ENCODE measurements at regions not wholly inside any gene's neighbourhood (a gene's known extent, or its start where the extent isn't known, plus 50 kb on each side); places are given as distances from the start of the nearest gene placed in this dataset.

GRCh38 chr15:97806766-97807165 is 153.7 kb upstream of the ARRDC4 start:
- DNase-seq (ENCODE audit: low read depth, low spot score) (no peak), FAIRE-seq (no peak)
- no peaks in the 10 kb centered on the region for H3K27me3 ChIP-seq (ENCODE audit: control insufficient read depth in 2 of 2, insufficient read depth in 2 of 2, low read length in 2 of 2)
- no TSS peak for BruUV-seq (replicated peaks)
- H3K9me1 ChIP-seq (replicated peaks; ENCODE audit: control insufficient read depth, extremely low read depth, insufficient read depth, low read length), result no peaks in the 10 kb centered on the region
- no peaks in the 10 kb centered on the region for H3K79me2 ChIP-seq (ENCODE audit: control insufficient read depth, insufficient read depth, low read length)
- no peaks in the 10 kb centered on the region for H4K20me1 ChIP-seq (replicated peaks; ENCODE audit: control insufficient read depth, extremely low read depth, insufficient read depth, low read length)
- ChIA-PET POLR2A (no interaction called here), CTCF (no interaction called here)
- H3K4me1 ChIP-seq (ENCODE audit: control insufficient read depth, extremely low read depth, insufficient read depth, low read length), result no peaks in the 10 kb centered on the region
- no peaks in the 10 kb centered on the region for H3K36me3 ChIP-seq (ENCODE audit: control insufficient read depth in 2 of 2, extremely low read depth in 1 of 2, insufficient read depth in 2 of 2, low read length in 2 of 2)
- H3K9ac ChIP-seq (replicated peaks; ENCODE audit: extremely low read depth, insufficient read depth, low read length), result no peak overlapping the region
- intact Hi-C loops (cut with micrococcal nuclease), result no loop called here
- dilution Hi-C loops (cut with MboI; ENCODE audit: extremely low pct_ligation_motif_present, low sequenced_read_pairs), result no loop called here
- H3K4me2 ChIP-seq (ENCODE audit: insufficient read depth, low read length), result no peak overlapping the region
- H3K9me3 ChIP-seq (replicated peaks; ENCODE audit: control insufficient read depth, insufficient read depth, low read length), result no peaks in the 10 kb centered on the region
- no peak overlapping the region for H2AFZ ChIP-seq (ENCODE audit: low read depth, low read length)
- TF ChIP-seq, protein P1, sequence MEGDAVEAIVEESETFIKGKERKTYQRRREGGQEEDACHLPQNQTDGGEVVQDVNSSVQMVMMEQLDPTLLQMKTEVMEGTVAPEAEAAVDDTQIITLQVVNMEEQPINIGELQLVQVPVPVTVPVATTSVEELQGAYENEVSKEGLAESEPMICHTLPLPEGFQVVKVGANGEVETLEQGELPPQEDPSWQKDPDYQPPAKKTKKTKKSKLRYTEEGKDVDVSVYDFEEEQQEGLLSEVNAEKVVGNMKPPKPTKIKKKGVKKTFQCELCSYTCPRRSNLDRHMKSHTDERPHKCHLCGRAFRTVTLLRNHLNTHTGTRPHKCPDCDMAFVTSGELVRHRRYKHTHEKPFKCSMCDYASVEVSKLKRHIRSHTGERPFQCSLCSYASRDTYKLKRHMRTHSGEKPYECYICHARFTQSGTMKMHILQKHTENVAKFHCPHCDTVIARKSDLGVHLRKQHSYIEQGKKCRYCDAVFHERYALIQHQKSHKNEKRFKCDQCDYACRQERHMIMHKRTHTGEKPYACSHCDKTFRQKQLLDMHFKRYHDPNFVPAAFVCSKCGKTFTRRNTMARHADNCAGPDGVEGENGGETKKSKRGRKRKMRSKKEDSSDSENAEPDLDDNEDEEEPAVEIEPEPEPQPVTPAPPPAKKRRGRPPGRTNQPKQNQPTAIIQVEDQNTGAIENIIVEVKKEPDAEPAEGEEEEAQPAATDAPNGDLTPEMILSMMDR (IDR thresholded peaks at IDR 0.05; ENCODE audit: extremely low read depth in 1 of 2, insufficient read depth in 1 of 2, low read depth in 1 of 2, low read length in 2 of 2), result no peak
- no peak for TF ChIP-seq EZH2 (IDR thresholded peaks at IDR 0.05; ENCODE audit: borderline replicate concordance, low read depth, low read length, severe bottlenecking)
- TF ChIP-seq MYC (IDR thresholded peaks at IDR 0.05; ENCODE audit: low read depth, low read length), result no peak
- no peak for TF ChIP-seq FOS (IDR thresholded peaks at IDR 0.05; ENCODE audit: borderline replicate concordance, insufficient read depth, low read length)
- no peak for TF ChIP-seq POLR2AphosphoS5 (IDR thresholded peaks at IDR 0.05; ENCODE audit: insufficient read depth, low read depth, low read length)
- no peak for TF ChIP-seq GATA2 (IDR thresholded peaks at IDR 0.05; ENCODE audit: insufficient read depth, insufficient read length, low read depth, low read length)
- TF ChIP-seq MAX (IDR thresholded peaks at IDR 0.05; ENCODE audit: insufficient read depth, insufficient read length), result no peak
- TF ChIP-seq POLR2A (IDR thresholded peaks at IDR 0.05; ENCODE audit: low read depth, low read length), result no peak
- TF ChIP-seq JUN (IDR thresholded peaks at IDR 0.05; ENCODE audit: borderline replicate concordance, insufficient read depth, insufficient read length, low read depth), result no peak
- no peak overlapping the region for H3K4me3 ChIP-seq (replicated peaks in 1 of 3; ENCODE audit: insufficient read depth in 1 of 3, low read depth in 1 of 3, low read length in 3 of 3)
- H3K27ac ChIP-seq (ENCODE audit: insufficient read depth, low read depth, low read length), result no peak overlapping the region

All from endothelial cell of umbilical vein (primary cell).